ENCODE measurements at regions not wholly inside any gene's neighbourhood (a gene's known extent, or its start where the extent isn't known, plus 50 kb on each side); places are given as distances from the start of the nearest gene placed in this dataset.
"Not testable (repeated sequence)": the region's sequence is repeated elsewhere in the genome, so short reads cannot be mapped to it uniquely, and the experiment has no call there.

GRCh38 chr13:78139765-78140164 lies 221.1 kb upstream of the EDNRB start:
- DNase-seq (ENCODE audit: low spot score), result no peak

GRCh38 chr13:78138756-78139155 lies 220.1 kb upstream of the EDNRB start:
- no peak for DNase-seq (ENCODE audit: low spot score)

- DNase-seq (ENCODE audit: low spot score), result peak; percentile 35
These were observed 218.9 kb upstream of the EDNRB start for GRCh38 chr13:78137404-78138142.

GRCh38 chr13:78136966-78137365 lies 218.3 kb upstream of the EDNRB start:
- no peak for DNase-seq (ENCODE audit: low spot score)

GRCh38 chr13:78133511-78133910 lies 214.9 kb upstream of the EDNRB start:
- no peak for DNase-seq (ENCODE audit: low spot score)

GRCh38 chr13:78131811-78132210 lies 213.2 kb upstream of the EDNRB start:
- DNase-seq (ENCODE audit: low spot score), result no peak

- no peak for DNase-seq (ENCODE audit: low spot score)
These were observed 212.7 kb upstream of the EDNRB start for GRCh38 chr13:78131346-78131745.

GRCh38 chr13:78129823-78130222 lies 211.2 kb upstream of the EDNRB start:
- DNase-seq (ENCODE audit: low spot score), result no peak

- DNase-seq (ENCODE audit: low spot score), result no peak
These were observed 210.7 kb upstream of the EDNRB start for GRCh38 chr13:78129359-78129758.

- DNase-seq (ENCODE audit: low spot score), result peak; percentile 55
These were observed 203.1 kb upstream of the EDNRB start for GRCh38 chr13:78121459-78122348.

GRCh38 chr13:78121001-78121400 lies 202.4 kb upstream of the EDNRB start:
- no peak for DNase-seq (ENCODE audit: low spot score)

- not testable (repeated sequence) for DNase-seq (ENCODE audit: low spot score)
These were observed 201.5 kb upstream of the EDNRB start for GRCh38 chr13:78120144-78120543.

- not testable (repeated sequence) for DNase-seq (ENCODE audit: low spot score)
These were observed 198.4 kb upstream of the EDNRB start for GRCh38 chr13:78117070-78117469.

- DNase-seq (ENCODE audit: low spot score), result no peak
These were observed 187.0 kb upstream of the EDNRB start for GRCh38 chr13:78105656-78106055.

GRCh38 chr13:78103936-78104335 lies 185.3 kb upstream of the EDNRB start:
- DNase-seq (ENCODE audit: low spot score), result no peak

- DNase-seq (ENCODE audit: low spot score), result no peak
These were observed 184.1 kb upstream of the EDNRB start for GRCh38 chr13:78102741-78103140.

- no peak for DNase-seq (ENCODE audit: low spot score)
These were observed 183.6 kb upstream of the EDNRB start for GRCh38 chr13:78102121-78102677.

GRCh38 chr13:78100486-78100885 lies 181.9 kb upstream of the EDNRB start:
- no peak for DNase-seq (ENCODE audit: low spot score)

GRCh38 chr13:78098249-78098648 lies 179.6 kb upstream of the EDNRB start:
- DNase-seq (ENCODE audit: low spot score), result no peak

- no peak for DNase-seq (ENCODE audit: low spot score)
These were observed 177.6 kb upstream of the EDNRB start for GRCh38 chr13:78096221-78096620.

- no peak for DNase-seq (ENCODE audit: low spot score)
These were observed 169.5 kb upstream of the EDNRB start for GRCh38 chr13:78087966-78088678.

All from CD4-positive, alpha-beta T cell treated with Interleukin-2 at 100 ng/mL for 4 hours (primary cell).